WTC11 (cell line): ENCODE measurements at regions not wholly inside any gene's neighbourhood (a gene's known extent, or its start where the extent isn't known, plus 50 kb on each side); places are given as distances from the start of the nearest gene placed in this dataset.

Source experiments
- CTCF ChIP-seq: fragments of 200-600 bp; IDR thresholded peaks from 2 replicates; pipeline ENCODE4 v1.8.0; 2022; ENCODE audit warnings: antibody characterized with exemption
- HMGXB4 ChIP-seq: sonication (generic); formaldehyde crosslinking; IDR thresholded peaks from 2 replicates; pipeline ENCODE4 v1.8.1; 2023; ENCODE audit warnings: mild to moderate bottlenecking, moderate library complexity, missing genetic modification reagents
- NR1H2 ChIP-seq: sonication (generic); formaldehyde crosslinking; IDR thresholded peaks from 2 replicates; pipeline ENCODE4 v1.9.0; 2021; ENCODE audit warnings: mild to moderate bottlenecking, moderate library complexity, missing genetic modification reagents
- NR2C2 ChIP-seq: sonication (generic); formaldehyde crosslinking; IDR thresholded peaks from 2 replicates; pipeline ENCODE4 v1.8.0; 2022; ENCODE audit warnings: mild to moderate bottlenecking, missing genetic modification reagents

DNA sequence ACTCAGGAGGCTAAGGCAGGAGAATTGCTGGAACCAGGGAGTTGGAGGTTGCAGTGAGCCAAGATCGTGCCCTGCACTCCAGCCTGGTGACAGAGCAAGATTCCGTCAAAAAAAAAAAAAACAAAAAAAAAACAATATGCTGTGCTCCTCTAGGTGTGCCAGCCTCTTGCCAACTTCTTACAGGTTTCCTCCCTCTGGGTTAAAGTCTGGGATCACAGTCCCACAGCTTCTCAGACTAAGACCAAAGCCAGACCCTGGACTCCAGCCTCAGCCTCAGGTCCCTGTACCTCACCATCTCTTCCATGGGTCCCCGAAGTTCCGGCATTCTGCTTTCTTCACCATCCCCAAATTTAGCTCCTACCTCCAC lies 180.8 kb upstream of the MVB12B start:
- TF ChIP-seq HMGXB4 = no peak
- TF ChIP-seq CTCF = no peak
- TF ChIP-seq NR2C2 (CRISPR knock-in tag) = no peak
- TF ChIP-seq NR1H2 = no peak
